ENCODE measurements at regions not wholly inside any gene's neighbourhood (a gene's known extent, or its start where the extent isn't known, plus 50 kb on each side); places are given as distances from the start of the nearest gene placed in this dataset.

GRCh38 chr10:29878492-29878891, 180.9 kb downstream of the JCAD start:
- H3K36me3 ChIP-seq, result no peaks in the 10 kb centered on the region
- H3K27me3 ChIP-seq, result no peaks in the 10 kb centered on the region
- peaks cover 30% of the 10 kb centered on the region for H3K4me1 ChIP-seq
- H3K9me3 ChIP-seq, result no peaks in the 10 kb centered on the region
- no peak for DNase-seq (ENCODE audit: low spot score in 2 of 2)
- 75% methylated on average over 10 of the region's 10 CpGs for WGBS
- H3K27ac ChIP-seq, result no peak overlapping the region
- TF ChIP-seq EP300 (IDR thresholded peaks at IDR 0.05), result no peak
- TF ChIP-seq POLR2AphosphoS5 (IDR thresholded peaks at IDR 0.05), result no peak
- no peak for TF ChIP-seq POLR2A (IDR thresholded peaks at IDR 0.05)
- no peak for TF ChIP-seq CTCF (IDR thresholded peaks at IDR 0.05)
- H3K4me3 ChIP-seq, result no peak overlapping the region

- H3K36me3 ChIP-seq, result no peaks in the 10 kb centered on the region
- H3K27ac ChIP-seq, result no peak overlapping the region
- H3K9me3 ChIP-seq, result no peaks in the 10 kb centered on the region
- no peak for DNase-seq (ENCODE audit: low spot score in 2 of 2)
- peaks cover 30% of the 10 kb centered on the region for H3K4me1 ChIP-seq
- H3K27me3 ChIP-seq, result no peaks in the 10 kb centered on the region
- H3K4me3 ChIP-seq, result no peak overlapping the region
- 72% methylated on average over 12 of the region's 12 CpGs for WGBS
- TF ChIP-seq POLR2AphosphoS5 (IDR thresholded peaks at IDR 0.05) (no peak), POLR2A (IDR thresholded peaks at IDR 0.05) (no peak), CTCF (IDR thresholded peaks at IDR 0.05) (no peak), EP300 (IDR thresholded peaks at IDR 0.05) (no peak)
Observed at GRCh38 chr10:29877793-29878491, 181.4 kb downstream of the JCAD start.

GRCh38 chr10:29876008-29876555, 183.3 kb downstream of the JCAD start:
- no peak for DNase-seq (ENCODE audit: low spot score in 2 of 2)
- Histone ChIP-seq H3K36me3 (no peaks in the 10 kb centered on the region), H3K4me1 (peaks cover 22% of the 10 kb centered on the region), H3K9me3 (no peaks in the 10 kb centered on the region), H3K27ac (no peak overlapping the region), H3K27me3 (no peaks in the 10 kb centered on the region), H3K4me3 (no peak overlapping the region)
- no peak for TF ChIP-seq CTCF (IDR thresholded peaks at IDR 0.05)
- no peak for TF ChIP-seq EP300 (IDR thresholded peaks at IDR 0.05)
- no peak for TF ChIP-seq POLR2A (IDR thresholded peaks at IDR 0.05)
- no peak for TF ChIP-seq POLR2AphosphoS5 (IDR thresholded peaks at IDR 0.05)
- 81% methylated on average over 10 of the region's 10 CpGs for WGBS

GRCh38 chr10:29874606-29875269, 184.6 kb downstream of the JCAD start:
- H3K36me3 ChIP-seq, result no peaks in the 10 kb centered on the region
- TF ChIP-seq CTCF (IDR thresholded peaks at IDR 0.05) (no peak), POLR2AphosphoS5 (IDR thresholded peaks at IDR 0.05) (no peak), POLR2A (IDR thresholded peaks at IDR 0.05) (no peak), EP300 (IDR thresholded peaks at IDR 0.05) (no peak)
- no peak overlapping the region for H3K27ac ChIP-seq
- no peak overlapping the region for H3K4me3 ChIP-seq
- no peak for DNase-seq (ENCODE audit: low spot score in 2 of 2)
- peaks cover 8% of the 10 kb centered on the region for H3K4me1 ChIP-seq
- no peaks in the 10 kb centered on the region for H3K27me3 ChIP-seq
- no peaks in the 10 kb centered on the region for H3K9me3 ChIP-seq
- WGBS, result 53% methylated on average over 8 of the region's 8 CpGs

GRCh38 chr10:29873941-29874484, 185.4 kb downstream of the JCAD start:
- H3K4me1 ChIP-seq, result peaks cover 5% of the 10 kb centered on the region
- H3K36me3 ChIP-seq, result no peaks in the 10 kb centered on the region
- no peaks in the 10 kb centered on the region for H3K9me3 ChIP-seq
- TF ChIP-seq POLR2AphosphoS5 (IDR thresholded peaks at IDR 0.05) (no peak), POLR2A (IDR thresholded peaks at IDR 0.05) (no peak), CTCF (IDR thresholded peaks at IDR 0.05) (no peak), EP300 (IDR thresholded peaks at IDR 0.05) (no peak)
- DNase-seq (ENCODE audit: low spot score in 2 of 2), result no peak
- no peak overlapping the region for H3K4me3 ChIP-seq
- H3K27ac ChIP-seq, result no peak overlapping the region
- 88% methylated on average over 1 of the region's 1 CpG for WGBS
- H3K27me3 ChIP-seq, result no peaks in the 10 kb centered on the region
